ENCODE measurements at regions not wholly inside any gene's neighbourhood (a gene's known extent, or its start where the extent isn't known, plus 50 kb on each side); places are given as distances from the start of the nearest gene placed in this dataset.

DNA sequence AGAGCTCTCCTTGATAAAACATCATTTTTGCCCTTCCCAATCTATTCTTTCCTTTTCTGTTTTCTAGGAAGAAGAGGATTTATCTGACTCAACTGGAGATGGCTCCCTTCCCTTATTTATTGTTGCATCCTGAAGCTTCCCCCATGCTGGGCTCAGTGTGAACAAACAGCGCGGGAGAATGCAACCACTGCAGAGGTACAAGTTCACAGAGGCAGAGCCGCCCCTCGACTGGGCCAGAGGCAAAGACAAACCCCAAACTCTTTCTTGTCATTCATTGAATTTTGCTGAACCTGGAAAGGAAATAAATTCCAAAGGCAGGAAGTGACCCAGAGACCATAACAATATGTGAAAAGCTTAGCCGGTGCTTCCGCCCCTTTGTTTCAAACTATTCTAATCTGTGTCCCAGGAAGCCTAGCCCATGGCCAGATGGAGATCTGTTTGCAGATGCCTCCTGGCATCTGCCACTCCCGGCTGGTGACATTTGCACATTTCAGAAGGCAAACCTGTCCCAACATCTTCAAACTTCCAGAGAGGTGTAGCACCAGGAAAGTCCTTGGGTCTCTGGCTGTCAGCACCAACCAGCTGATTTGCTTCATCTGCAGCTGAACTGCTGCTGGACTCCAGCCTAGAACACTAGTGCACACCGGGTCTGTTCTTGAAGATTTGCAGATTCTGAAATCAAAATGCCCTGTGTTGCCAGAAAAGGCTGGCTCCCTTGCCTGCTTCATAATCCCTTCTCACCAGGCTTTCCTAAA lies 79.4 kb upstream of the MAP4K3 start (continued):
- TF ChIP-seq, protein P1, sequence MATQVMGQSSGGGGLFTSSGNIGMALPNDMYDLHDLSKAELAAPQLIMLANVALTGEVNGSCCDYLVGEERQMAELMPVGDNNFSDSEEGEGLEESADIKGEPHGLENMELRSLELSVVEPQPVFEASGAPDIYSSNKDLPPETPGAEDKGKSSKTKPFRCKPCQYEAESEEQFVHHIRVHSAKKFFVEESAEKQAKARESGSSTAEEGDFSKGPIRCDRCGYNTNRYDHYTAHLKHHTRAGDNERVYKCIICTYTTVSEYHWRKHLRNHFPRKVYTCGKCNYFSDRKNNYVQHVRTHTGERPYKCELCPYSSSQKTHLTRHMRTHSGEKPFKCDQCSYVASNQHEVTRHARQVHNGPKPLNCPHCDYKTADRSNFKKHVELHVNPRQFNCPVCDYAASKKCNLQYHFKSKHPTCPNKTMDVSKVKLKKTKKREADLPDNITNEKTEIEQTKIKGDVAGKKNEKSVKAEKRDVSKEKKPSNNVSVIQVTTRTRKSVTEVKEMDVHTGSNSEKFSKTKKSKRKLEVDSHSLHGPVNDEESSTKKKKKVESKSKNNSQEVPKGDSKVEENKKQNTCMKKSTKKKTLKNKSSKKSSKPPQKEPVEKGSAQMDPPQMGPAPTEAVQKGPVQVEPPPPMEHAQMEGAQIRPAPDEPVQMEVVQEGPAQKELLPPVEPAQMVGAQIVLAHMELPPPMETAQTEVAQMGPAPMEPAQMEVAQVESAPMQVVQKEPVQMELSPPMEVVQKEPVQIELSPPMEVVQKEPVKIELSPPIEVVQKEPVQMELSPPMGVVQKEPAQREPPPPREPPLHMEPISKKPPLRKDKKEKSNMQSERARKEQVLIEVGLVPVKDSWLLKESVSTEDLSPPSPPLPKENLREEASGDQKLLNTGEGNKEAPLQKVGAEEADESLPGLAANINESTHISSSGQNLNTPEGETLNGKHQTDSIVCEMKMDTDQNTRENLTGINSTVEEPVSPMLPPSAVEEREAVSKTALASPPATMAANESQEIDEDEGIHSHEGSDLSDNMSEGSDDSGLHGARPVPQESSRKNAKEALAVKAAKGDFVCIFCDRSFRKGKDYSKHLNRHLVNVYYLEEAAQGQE (IDR thresholded peaks at IDR 0.05; ENCODE audit: borderline replicate concordance in 1 of 2, low read depth in 1 of 2, low read length in 2 of 2), result peak in 1 of 2 experiments; percentile 40; a peak in 1 of 4 replicates
- TF ChIP-seq ZNF883 (CRISPR knock-in tag; IDR thresholded peaks at IDR 0.05; ENCODE audit: not compliant biosample characterization) (no peak), KMT2B (CRISPR knock-in tag; IDR thresholded peaks at IDR 0.05) (peak; percentile 55; the same call in 1 of the 2 replicates), TRIM24 (CRISPR knock-in tag; IDR thresholded peaks at IDR 0.05) (no peak), TAF1 (CRISPR knock-in tag; IDR thresholded peaks at IDR 0.05) (peak; percentile 46), ZNF558 (CRISPR knock-in tag; IDR thresholded peaks at IDR 0.05; ENCODE audit: borderline replicate concordance) (no peak), ZNF431 (CRISPR knock-in tag; IDR thresholded peaks at IDR 0.05; ENCODE audit: borderline replicate concordance, low read depth) (no peak), FOXJ3 (CRISPR knock-in tag; IDR thresholded peaks at IDR 0.05; ENCODE audit: borderline replicate concordance) (peak; percentile 61), ZNF747 (CRISPR knock-in tag; IDR thresholded peaks at IDR 0.05; ENCODE audit: borderline replicate concordance) (peak; percentile 79), ZNF687 (CRISPR knock-in tag; IDR thresholded peaks at IDR 0.05) (peak; percentile 59; the same call in 1 of the 2 replicates)
- TF ChIP-seq, protein P2, sequence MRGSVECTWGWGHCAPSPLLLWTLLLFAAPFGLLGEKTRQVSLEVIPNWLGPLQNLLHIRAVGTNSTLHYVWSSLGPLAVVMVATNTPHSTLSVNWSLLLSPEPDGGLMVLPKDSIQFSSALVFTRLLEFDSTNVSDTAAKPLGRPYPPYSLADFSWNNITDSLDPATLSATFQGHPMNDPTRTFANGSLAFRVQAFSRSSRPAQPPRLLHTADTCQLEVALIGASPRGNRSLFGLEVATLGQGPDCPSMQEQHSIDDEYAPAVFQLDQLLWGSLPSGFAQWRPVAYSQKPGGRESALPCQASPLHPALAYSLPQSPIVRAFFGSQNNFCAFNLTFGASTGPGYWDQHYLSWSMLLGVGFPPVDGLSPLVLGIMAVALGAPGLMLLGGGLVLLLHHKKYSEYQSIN (CRISPR knock-in tag; IDR thresholded peaks at IDR 0.05; ENCODE audit: borderline replicate concordance), result no peak
- TF ChIP-seq, protein P3, sequence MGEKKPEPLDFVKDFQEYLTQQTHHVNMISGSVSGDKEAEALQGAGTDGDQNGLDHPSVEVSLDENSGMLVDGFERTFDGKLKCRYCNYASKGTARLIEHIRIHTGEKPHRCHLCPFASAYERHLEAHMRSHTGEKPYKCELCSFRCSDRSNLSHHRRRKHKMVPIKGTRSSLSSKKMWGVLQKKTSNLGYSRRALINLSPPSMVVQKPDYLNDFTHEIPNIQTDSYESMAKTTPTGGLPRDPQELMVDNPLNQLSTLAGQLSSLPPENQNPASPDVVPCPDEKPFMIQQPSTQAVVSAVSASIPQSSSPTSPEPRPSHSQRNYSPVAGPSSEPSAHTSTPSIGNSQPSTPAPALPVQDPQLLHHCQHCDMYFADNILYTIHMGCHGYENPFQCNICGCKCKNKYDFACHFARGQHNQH (CRISPR knock-in tag; IDR thresholded peaks at IDR 0.05), result peak; percentile 20; the same call in 1 of the 2 replicates
- TF ChIP-seq, protein P4, sequence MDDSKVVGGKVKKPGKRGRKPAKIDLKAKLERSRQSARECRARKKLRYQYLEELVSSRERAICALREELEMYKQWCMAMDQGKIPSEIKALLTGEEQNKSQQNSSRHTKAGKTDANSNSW (CRISPR knock-in tag; IDR thresholded peaks at IDR 0.05; ENCODE audit: borderline replicate concordance), result peak; percentile 69; the same call in 1 of the 2 replicates
